ENCODE measurements at regions not wholly inside any gene's neighbourhood (a gene's known extent, or its start where the extent isn't known, plus 50 kb on each side); places are given as distances from the start of the nearest gene placed in this dataset.

GRCh38 chr5:28012538-28012937 is 974.2 kb upstream of the CDH9 start:
- Histone ChIP-seq H3K36me3 (ENCODE audit: control insufficient read depth, low read length) (no peaks in the 10 kb centered on the region), H3K4me2 (ENCODE audit: low read length) (no peak overlapping the region), H3K27me3 (ENCODE audit: control insufficient read depth, low read length) (no peaks in the 10 kb centered on the region), H3F3A (ENCODE audit: control insufficient read depth, insufficient read depth) (no peaks in the 10 kb centered on the region), H3K4me1 (ENCODE audit: control insufficient read depth, low read length) (no peaks in the 10 kb centered on the region), H3K9me2 (replicated peaks; ENCODE audit: control insufficient read depth, low read length) (no peaks in the 10 kb centered on the region), H4K20me1 (ENCODE audit: control insufficient read depth, insufficient read depth, low read depth, low read length) (no peaks in the 10 kb centered on the region), H3K79me2 (ENCODE audit: control insufficient read depth, low read length) (no peaks in the 10 kb centered on the region), H3K4me3 (ENCODE audit: low read length) (no peak overlapping the region), H3K27ac (ENCODE audit: low read depth, low read length) (no peak overlapping the region), H3K9me3 (ENCODE audit: control insufficient read depth, insufficient read depth, low read length) (peaks cover 12% of the 10 kb centered on the region)
- TF ChIP-seq, protein P1, sequence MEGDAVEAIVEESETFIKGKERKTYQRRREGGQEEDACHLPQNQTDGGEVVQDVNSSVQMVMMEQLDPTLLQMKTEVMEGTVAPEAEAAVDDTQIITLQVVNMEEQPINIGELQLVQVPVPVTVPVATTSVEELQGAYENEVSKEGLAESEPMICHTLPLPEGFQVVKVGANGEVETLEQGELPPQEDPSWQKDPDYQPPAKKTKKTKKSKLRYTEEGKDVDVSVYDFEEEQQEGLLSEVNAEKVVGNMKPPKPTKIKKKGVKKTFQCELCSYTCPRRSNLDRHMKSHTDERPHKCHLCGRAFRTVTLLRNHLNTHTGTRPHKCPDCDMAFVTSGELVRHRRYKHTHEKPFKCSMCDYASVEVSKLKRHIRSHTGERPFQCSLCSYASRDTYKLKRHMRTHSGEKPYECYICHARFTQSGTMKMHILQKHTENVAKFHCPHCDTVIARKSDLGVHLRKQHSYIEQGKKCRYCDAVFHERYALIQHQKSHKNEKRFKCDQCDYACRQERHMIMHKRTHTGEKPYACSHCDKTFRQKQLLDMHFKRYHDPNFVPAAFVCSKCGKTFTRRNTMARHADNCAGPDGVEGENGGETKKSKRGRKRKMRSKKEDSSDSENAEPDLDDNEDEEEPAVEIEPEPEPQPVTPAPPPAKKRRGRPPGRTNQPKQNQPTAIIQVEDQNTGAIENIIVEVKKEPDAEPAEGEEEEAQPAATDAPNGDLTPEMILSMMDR (IDR thresholded peaks at IDR 0.05; ENCODE audit: low read depth, low read length, poor library complexity, severe bottlenecking) = no peak
- no peak for TF ChIP-seq EZH2phosphoT487 (IDR thresholded peaks at IDR 0.05; ENCODE audit: borderline replicate concordance, low read length)

DNA sequence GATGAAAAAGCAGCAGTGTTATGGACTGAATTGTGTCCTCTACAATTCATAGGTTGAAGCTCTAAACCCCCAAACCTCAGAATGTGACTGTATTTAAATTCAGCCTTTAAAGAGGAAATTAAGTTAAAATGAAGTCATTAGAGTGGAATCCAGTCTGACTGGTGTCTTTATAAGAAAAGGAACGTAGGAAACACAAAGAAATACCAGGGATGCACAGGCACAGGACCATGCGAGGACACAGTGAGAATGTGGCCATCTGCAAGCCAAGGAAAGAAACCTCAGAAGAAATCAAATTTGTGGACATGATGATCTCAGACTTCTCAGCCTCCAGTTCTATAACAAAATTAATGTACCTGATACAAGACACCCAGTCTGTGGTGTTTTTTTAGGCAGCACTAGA is 971.2 kb upstream of the CDH9 start:
- H3K79me2 ChIP-seq (ENCODE audit: control insufficient read depth, low read length) = no peaks in the 10 kb centered on the region
- H3K27ac ChIP-seq (ENCODE audit: low read depth, low read length) = no peak overlapping the region

DNA sequence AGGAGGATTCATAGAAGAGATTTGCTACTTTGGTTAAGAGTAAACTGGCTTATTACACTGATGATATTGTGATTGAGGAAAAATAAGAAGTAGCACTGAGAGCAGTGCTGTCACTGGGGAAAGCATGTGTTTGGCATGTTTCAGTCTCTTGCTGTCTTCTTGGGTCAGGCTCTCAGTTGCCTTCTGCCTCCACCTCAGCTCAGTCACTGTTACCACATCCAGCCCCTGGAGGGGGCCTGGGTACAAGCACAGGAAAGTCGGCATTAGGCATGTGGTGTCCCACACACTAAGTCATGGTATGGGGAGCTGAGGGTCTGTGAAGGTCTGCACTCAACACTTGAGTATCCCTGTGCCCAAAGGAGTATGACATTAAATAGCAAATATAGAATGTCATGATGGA is 958.3 kb upstream of the CDH9 start:
- H3K4me2 ChIP-seq (ENCODE audit: low read length) = no peak overlapping the region
- no peaks in the 10 kb centered on the region for H4K20me1 ChIP-seq (ENCODE audit: control insufficient read depth, insufficient read depth, low read depth, low read length)

More for the DNA sequence above, 971.2 kb upstream of the CDH9 start:
- Histone ChIP-seq H3K4me3 (ENCODE audit: low read length) (no peak overlapping the region), H3K36me3 (ENCODE audit: control insufficient read depth, low read length) (no peaks in the 10 kb centered on the region), H3K9me2 (replicated peaks; ENCODE audit: control insufficient read depth, low read length) (no peaks in the 10 kb centered on the region), H4K20me1 (ENCODE audit: control insufficient read depth, insufficient read depth, low read depth, low read length) (no peaks in the 10 kb centered on the region), H3K4me2 (ENCODE audit: low read length) (no peak overlapping the region), H3F3A (ENCODE audit: control insufficient read depth, insufficient read depth) (no peaks in the 10 kb centered on the region), H3K4me1 (ENCODE audit: control insufficient read depth, low read length) (no peaks in the 10 kb centered on the region), H3K9me3 (ENCODE audit: control insufficient read depth, insufficient read depth, low read length) (peaks cover 12% of the 10 kb centered on the region), H3K27me3 (ENCODE audit: control insufficient read depth, low read length) (no peaks in the 10 kb centered on the region)
- TF ChIP-seq EZH2phosphoT487 (IDR thresholded peaks at IDR 0.05; ENCODE audit: borderline replicate concordance, low read length) = no peak
- TF ChIP-seq, protein P1 (IDR thresholded peaks at IDR 0.05; ENCODE audit: low read depth, low read length, poor library complexity, severe bottlenecking) = no peak

More for the DNA sequence above, 958.3 kb upstream of the CDH9 start:
- Histone ChIP-seq H3K27ac (ENCODE audit: low read depth, low read length) (no peak overlapping the region), H3K27me3 (ENCODE audit: control insufficient read depth, low read length) (no peaks in the 10 kb centered on the region), H3K79me2 (ENCODE audit: control insufficient read depth, low read length) (no peaks in the 10 kb centered on the region), H3K36me3 (ENCODE audit: control insufficient read depth, low read length) (no peaks in the 10 kb centered on the region), H3K4me1 (ENCODE audit: control insufficient read depth, low read length) (no peaks in the 10 kb centered on the region), H3K9me2 (replicated peaks; ENCODE audit: control insufficient read depth, low read length) (no peaks in the 10 kb centered on the region), H3K9me3 (ENCODE audit: control insufficient read depth, insufficient read depth, low read length) (no peaks in the 10 kb centered on the region), H3K4me3 (ENCODE audit: low read length) (no peak overlapping the region), H3F3A (ENCODE audit: control insufficient read depth, insufficient read depth) (no peaks in the 10 kb centered on the region)
- no peak for TF ChIP-seq EZH2phosphoT487 (IDR thresholded peaks at IDR 0.05; ENCODE audit: borderline replicate concordance, low read length)
- TF ChIP-seq, protein P1 (IDR thresholded peaks at IDR 0.05; ENCODE audit: low read depth, low read length, poor library complexity, severe bottlenecking) = no peak
